ENCODE measurements at regions not wholly inside any gene's neighbourhood (a gene's known extent, or its start where the extent isn't known, plus 50 kb on each side); places are given as distances from the start of the nearest gene placed in this dataset.

- H3K4me1 ChIP-seq: no peaks in the 10 kb centered on the region
- ATAC-seq: peak in 1 of 2 experiments; percentile 65; a peak in 3 of 6 replicates
- no peak for FAIRE-seq
- DNase-seq (ENCODE audit: low read depth in 1 of 2, low spot score in 1 of 2): peak; percentile 21 to 26
- TF ChIP-seq HOXB5 (CRISPR knock-in tag; IDR thresholded peaks at IDR 0.05) (no peak), RAD21 (conservative IDR thresholded peaks at IDR 0.05 in 1 of 2, IDR thresholded peaks at IDR 0.05 in 1 of 2) (peak; percentile 13 to 60; a peak in 2 of 5 replicates), JUNB (IDR thresholded peaks at IDR 0.05) (no peak)
- TF ChIP-seq, protein P1, sequence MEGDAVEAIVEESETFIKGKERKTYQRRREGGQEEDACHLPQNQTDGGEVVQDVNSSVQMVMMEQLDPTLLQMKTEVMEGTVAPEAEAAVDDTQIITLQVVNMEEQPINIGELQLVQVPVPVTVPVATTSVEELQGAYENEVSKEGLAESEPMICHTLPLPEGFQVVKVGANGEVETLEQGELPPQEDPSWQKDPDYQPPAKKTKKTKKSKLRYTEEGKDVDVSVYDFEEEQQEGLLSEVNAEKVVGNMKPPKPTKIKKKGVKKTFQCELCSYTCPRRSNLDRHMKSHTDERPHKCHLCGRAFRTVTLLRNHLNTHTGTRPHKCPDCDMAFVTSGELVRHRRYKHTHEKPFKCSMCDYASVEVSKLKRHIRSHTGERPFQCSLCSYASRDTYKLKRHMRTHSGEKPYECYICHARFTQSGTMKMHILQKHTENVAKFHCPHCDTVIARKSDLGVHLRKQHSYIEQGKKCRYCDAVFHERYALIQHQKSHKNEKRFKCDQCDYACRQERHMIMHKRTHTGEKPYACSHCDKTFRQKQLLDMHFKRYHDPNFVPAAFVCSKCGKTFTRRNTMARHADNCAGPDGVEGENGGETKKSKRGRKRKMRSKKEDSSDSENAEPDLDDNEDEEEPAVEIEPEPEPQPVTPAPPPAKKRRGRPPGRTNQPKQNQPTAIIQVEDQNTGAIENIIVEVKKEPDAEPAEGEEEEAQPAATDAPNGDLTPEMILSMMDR (IDR thresholded peaks at IDR 0.05): no peak
- WGBS (ENCODE audit: missing lambda C conversion rate): 33% methylated on average over 6 of the region's 6 CpGs
- ChIA-PET POLR2A (no interaction called here), CTCF (interaction anchor here (0.6 kb wide), 1 partner anchor 238 kb away, joined by 3 read pairs; no protein-coding TSS in a partner anchor)
- H3K27ac ChIP-seq: no peak overlapping the region
- no peak overlapping the region for H3K4me2 ChIP-seq
- H3K4me3 ChIP-seq: no peak overlapping the region
- H3K9me3 ChIP-seq: 0 out of 3 replicates have a peak, but pooled peaks cover 3% of the 10 kb centered on the region
Measured at GRCh38 chr1:217333939-217334338, 297.0 kb downstream of the GPATCH2 start.

DNA sequence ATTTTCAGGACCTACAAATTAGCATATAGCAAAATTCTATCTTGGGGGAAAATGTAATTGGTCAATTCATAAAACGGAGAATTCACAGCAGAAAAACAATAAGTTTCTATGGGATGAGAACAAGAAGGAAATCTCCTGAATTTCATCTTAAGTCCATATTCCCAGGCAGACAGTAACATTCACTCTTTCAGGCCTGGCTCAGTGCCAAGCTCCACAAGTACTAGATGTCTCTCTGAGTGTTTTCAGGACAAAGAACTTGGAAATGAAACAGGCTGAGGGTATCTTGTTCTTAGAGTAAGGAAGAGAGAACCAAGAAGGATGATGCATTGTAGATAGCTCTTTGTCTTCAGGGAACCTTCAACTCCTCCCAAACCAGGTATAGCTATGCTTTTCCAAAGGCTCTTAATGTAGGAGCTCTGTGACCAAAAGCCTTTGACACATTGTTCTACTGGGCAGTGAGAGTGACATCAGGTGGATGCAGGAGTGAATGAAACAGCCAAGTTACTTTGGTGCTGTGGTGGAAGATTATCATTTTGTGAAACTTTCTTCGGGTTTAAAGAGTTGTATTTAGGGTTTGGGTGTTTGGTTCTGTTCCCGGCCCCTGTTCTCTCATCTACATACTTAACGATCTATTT is 298.3 kb downstream of the GPATCH2 start:
- 36% methylated on average over 4 of the region's 4 CpGs for WGBS (ENCODE audit: missing lambda C conversion rate)
- 0 out of 3 replicates have a peak, but pooled peaks cover 3% of the 10 kb centered on the region for H3K9me3 ChIP-seq
- H3K4me1 ChIP-seq: no peaks in the 10 kb centered on the region
- POLR2A ChIA-PET: no interaction called here
- no peak overlapping the region for H3K4me2 ChIP-seq
- ATAC-seq: no peak
- TF ChIP-seq CHD2 (IDR thresholded peaks at IDR 0.05; ENCODE audit: low read length, partially characterized antibody): no peak
- no peak overlapping the region for H3K4me3 ChIP-seq
- no peak for FAIRE-seq
- DNase-seq (ENCODE audit: low read depth in 1 of 2, low spot score in 1 of 2): no peak
- no peak overlapping the region for H3K27ac ChIP-seq
- CTCF ChIA-PET: no interaction called here

- POLR2A ChIA-PET: no interaction called here
- no peak for ATAC-seq
- no peak for DNase-seq (ENCODE audit: low read depth in 1 of 2, low spot score in 1 of 2)
- Histone ChIP-seq H3K4me1 (no peaks in the 10 kb centered on the region), H3K4me2 (no peak overlapping the region), H3K9me3 (0 out of 3 replicates have a peak, but pooled peaks cover 3% of the 10 kb centered on the region), H3K4me3 (no peak overlapping the region), H3K27ac (no peak overlapping the region)
- TF ChIP-seq POLR2AphosphoS2 (conservative IDR thresholded peaks at IDR 0.05; ENCODE audit: low read length) (no peak), CEBPB (IDR thresholded peaks at IDR 0.05) (no peak), RFX5 (IDR thresholded peaks at IDR 0.05) (no peak), RARB (CRISPR knock-in tag; IDR thresholded peaks at IDR 0.05) (no peak), RAD21 (conservative IDR thresholded peaks at IDR 0.05 in 1 of 2, IDR thresholded peaks at IDR 0.05 in 1 of 2) (no peak), ELK1 (IDR thresholded peaks at IDR 0.05; ENCODE audit: low read depth, low read length) (no peak), ZNF302 (CRISPR knock-in tag; IDR thresholded peaks at IDR 0.05) (no peak)
- TF ChIP-seq, protein P2, sequence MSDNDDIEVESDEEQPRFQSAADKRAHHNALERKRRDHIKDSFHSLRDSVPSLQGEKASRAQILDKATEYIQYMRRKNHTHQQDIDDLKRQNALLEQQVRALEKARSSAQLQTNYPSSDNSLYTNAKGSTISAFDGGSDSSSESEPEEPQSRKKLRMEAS (IDR thresholded peaks at IDR 0.05): no peak
- TF ChIP-seq, protein P3, sequence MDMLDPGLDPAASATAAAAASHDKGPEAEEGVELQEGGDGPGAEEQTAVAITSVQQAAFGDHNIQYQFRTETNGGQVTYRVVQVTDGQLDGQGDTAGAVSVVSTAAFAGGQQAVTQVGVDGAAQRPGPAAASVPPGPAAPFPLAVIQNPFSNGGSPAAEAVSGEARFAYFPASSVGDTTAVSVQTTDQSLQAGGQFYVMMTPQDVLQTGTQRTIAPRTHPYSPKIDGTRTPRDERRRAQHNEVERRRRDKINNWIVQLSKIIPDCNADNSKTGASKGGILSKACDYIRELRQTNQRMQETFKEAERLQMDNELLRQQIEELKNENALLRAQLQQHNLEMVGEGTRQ (IDR thresholded peaks at IDR 0.05): no peak
- CTCF ChIA-PET: no interaction called here
- no peak for FAIRE-seq
- WGBS (ENCODE audit: missing lambda C conversion rate): 16% methylated on average over 4 of the region's 4 CpGs
Measured at GRCh38 chr1:217331698-217332097, 299.2 kb downstream of the GPATCH2 start.

DNA sequence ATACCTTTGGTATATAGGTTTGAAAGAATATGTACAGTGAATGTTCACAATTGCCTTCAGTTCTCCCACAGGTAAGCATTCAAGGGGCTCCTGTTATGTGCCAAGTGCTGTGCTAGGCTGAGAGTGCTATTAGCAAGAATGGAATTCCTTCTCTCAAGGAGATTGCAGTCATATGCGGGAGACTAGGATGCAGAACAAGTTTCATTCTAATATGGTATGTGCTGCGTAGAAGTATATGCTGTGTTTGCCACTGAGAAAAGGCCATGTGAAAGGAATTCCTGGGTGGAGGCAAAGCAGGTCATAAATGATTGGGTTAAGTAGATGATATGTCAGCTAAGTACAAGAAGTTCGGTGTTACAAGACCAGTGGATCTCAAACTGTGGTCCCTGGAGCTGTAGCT is 303.0 kb downstream of the GPATCH2 start:
- ChIA-PET CTCF (no interaction called here), POLR2A (no interaction called here)
- TF ChIP-seq MAFK (IDR thresholded peaks at IDR 0.05; ENCODE audit: partially characterized antibody) (no peak), ATOH8 (CRISPR knock-in tag; IDR thresholded peaks at IDR 0.05; ENCODE audit: low read depth) (no peak), KDM1A (IDR thresholded peaks at IDR 0.05; ENCODE audit: low read depth) (no peak), HEYL (CRISPR knock-in tag; IDR thresholded peaks at IDR 0.05) (no peak), RARB (CRISPR knock-in tag; IDR thresholded peaks at IDR 0.05) (no peak), NR3C1 (IDR thresholded peaks at IDR 0.05) (no peak), SREBF2 (IDR thresholded peaks at IDR 0.05) (no peak), CBX8 (IDR thresholded peaks at IDR 0.05) (no peak), SMC3 (IDR thresholded peaks at IDR 0.05) (no peak), HOXB5 (CRISPR knock-in tag; IDR thresholded peaks at IDR 0.05) (no peak)
- TF ChIP-seq, protein P1 (IDR thresholded peaks at IDR 0.05): no peak
- ATAC-seq (no peak), FAIRE-seq (no peak), DNase-seq (ENCODE audit: low read depth in 1 of 2, low spot score in 1 of 2) (no peak)
- no peak overlapping the region for H3K4me3 ChIP-seq
- WGBS (ENCODE audit: missing lambda C conversion rate): 23% methylated on average over 3 of the region's 3 CpGs
- no peaks in the 10 kb centered on the region for H3K4me1 ChIP-seq
- H3K27ac ChIP-seq: no peak overlapping the region
- no peak overlapping the region for H3K4me2 ChIP-seq
- H3K9me3 ChIP-seq: 0 out of 3 replicates have a peak, but pooled peaks cover 3% of the 10 kb centered on the region

Measured in A549 (cell line).